ENCODE measurements at regions not wholly inside any gene's neighbourhood (a gene's known extent, or its start where the extent isn't known, plus 50 kb on each side); places are given as distances from the start of the nearest gene placed in this dataset.
"Not testable (repeated sequence)": the region's sequence is repeated elsewhere in the genome, so short reads cannot be mapped to it uniquely, and the experiment has no call there.

DNA sequence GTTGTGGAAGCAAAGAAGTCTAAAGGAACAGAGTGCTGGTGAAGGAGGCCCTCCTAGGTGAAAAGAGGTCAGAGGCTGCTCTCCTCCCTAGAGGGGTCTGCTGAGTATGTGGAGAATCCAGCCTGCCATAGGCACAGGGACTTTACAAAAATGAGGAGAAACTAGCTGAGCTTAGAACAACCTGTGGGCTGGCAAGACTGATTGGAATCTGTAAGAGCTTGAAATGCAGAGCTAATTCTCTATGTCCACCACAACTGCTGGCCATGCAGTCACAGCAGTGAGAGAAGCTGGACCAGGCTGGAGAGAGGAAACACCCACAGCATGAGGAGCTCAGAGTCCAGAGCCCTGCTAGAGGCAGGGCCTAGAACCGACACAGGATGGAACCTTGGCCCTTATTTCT lies 251.0 kb upstream of the MGAT5 start:
- no peak for TF ChIP-seq POLR2A (IDR thresholded peaks at IDR 0.05)
- TF ChIP-seq, protein P1, sequence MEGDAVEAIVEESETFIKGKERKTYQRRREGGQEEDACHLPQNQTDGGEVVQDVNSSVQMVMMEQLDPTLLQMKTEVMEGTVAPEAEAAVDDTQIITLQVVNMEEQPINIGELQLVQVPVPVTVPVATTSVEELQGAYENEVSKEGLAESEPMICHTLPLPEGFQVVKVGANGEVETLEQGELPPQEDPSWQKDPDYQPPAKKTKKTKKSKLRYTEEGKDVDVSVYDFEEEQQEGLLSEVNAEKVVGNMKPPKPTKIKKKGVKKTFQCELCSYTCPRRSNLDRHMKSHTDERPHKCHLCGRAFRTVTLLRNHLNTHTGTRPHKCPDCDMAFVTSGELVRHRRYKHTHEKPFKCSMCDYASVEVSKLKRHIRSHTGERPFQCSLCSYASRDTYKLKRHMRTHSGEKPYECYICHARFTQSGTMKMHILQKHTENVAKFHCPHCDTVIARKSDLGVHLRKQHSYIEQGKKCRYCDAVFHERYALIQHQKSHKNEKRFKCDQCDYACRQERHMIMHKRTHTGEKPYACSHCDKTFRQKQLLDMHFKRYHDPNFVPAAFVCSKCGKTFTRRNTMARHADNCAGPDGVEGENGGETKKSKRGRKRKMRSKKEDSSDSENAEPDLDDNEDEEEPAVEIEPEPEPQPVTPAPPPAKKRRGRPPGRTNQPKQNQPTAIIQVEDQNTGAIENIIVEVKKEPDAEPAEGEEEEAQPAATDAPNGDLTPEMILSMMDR (IDR thresholded peaks at IDR 0.05), result no peak
- TF ChIP-seq EP300 (IDR thresholded peaks at IDR 0.05), result no peak
- TF ChIP-seq POLR2AphosphoS5 (IDR thresholded peaks at IDR 0.05), result no peak
- no peaks in the 10 kb centered on the region for H3K27me3 ChIP-seq
- DNase-seq, result no peak
- no peaks in the 10 kb centered on the region for H3K36me3 ChIP-seq
- no peak overlapping the region for H3K27ac ChIP-seq
- peaks cover 0 to 1% (median 0%) of the 10 kb centered on the region in 4 donors for H3K9me3 ChIP-seq
- no peak overlapping the region for H3K4me3 ChIP-seq
- WGBS, 2 donors, result 0 to 3% methylated on average over 1 of the region's 1 CpG
- no peaks in the 10 kb centered on the region for H3K4me1 ChIP-seq
- intact Hi-C loops (cut with DNase I), result no loop called here

DNA sequence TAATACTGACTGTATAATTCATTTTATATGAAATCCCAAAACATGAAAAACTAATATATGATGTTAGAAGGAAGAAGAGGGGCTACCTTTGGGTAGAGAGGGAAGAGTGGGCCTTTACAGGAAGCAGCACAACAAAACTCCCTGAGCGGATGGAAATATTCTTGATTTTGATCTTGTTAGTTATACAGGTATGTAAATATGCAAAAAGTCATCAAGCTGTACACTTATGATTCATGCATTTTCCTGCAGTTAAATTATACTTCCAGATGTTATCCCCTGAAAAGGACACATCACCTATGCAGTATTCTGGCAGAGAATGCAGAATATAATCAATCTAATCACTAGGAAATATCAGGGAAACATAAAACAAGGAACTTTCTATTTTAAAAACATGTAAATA lies 249.4 kb upstream of the MGAT5 start:
- H3K27me3 ChIP-seq, result no peaks in the 10 kb centered on the region
- no peaks in the 10 kb centered on the region for H3K36me3 ChIP-seq
- no peak for DNase-seq
- no peaks in the 10 kb centered on the region for H3K4me1 ChIP-seq
- no peak overlapping the region for H3K27ac ChIP-seq
- intact Hi-C loops (cut with DNase I), result no loop called here
- 94 to 98% methylated on average over 1 of the region's 1 CpG for WGBS, 2 donors
- no peak overlapping the region for H3K4me3 ChIP-seq
- H3K9me3 ChIP-seq, result peaks cover 0 to 1% (median 0%) of the 10 kb centered on the region in 4 donors
- TF ChIP-seq, protein P1 (IDR thresholded peaks at IDR 0.05), result no peak
- no peak for TF ChIP-seq POLR2AphosphoS5 (IDR thresholded peaks at IDR 0.05)

DNA sequence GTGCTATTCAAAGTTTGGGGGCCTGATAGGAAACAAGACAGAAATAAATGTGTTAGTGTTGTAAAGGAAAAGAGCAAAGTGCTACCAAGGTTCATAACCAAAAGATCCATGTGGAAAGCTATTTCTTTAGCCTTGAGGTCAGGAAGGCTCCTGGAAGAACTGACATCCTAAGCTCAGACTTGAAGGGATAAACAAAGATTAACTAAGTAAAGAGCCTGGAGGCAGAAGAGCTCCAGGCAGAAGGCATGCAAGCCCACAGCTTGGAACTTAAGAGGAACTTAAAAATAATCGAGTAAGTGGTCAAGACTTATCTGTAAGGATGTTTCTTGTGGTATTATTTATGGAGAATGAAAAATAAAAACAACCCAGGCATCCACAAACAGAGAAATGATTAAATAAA lies 245.0 kb upstream of the MGAT5 start:
- Histone ChIP-seq H3K4me1 (no peaks in the 10 kb centered on the region), H3K4me3 (no peak overlapping the region), H3K27ac (no peak overlapping the region), H3K36me3 (no peaks in the 10 kb centered on the region), H3K27me3 (no peaks in the 10 kb centered on the region), H3K9me3 (peaks cover 0 to 1% (median 0%) of the 10 kb centered on the region in 4 donors)
- no peak for DNase-seq
- WGBS, 2 donors, result 48 to 51% methylated on average over 1 of the region's 1 CpG
- intact Hi-C loops (cut with DNase I), result no loop called here
- TF ChIP-seq EP300 (IDR thresholded peaks at IDR 0.05) (no peak), POLR2A (IDR thresholded peaks at IDR 0.05) (no peak), POLR2AphosphoS5 (IDR thresholded peaks at IDR 0.05) (no peak)
- TF ChIP-seq, protein P1 (IDR thresholded peaks at IDR 0.05), result no peak

DNA sequence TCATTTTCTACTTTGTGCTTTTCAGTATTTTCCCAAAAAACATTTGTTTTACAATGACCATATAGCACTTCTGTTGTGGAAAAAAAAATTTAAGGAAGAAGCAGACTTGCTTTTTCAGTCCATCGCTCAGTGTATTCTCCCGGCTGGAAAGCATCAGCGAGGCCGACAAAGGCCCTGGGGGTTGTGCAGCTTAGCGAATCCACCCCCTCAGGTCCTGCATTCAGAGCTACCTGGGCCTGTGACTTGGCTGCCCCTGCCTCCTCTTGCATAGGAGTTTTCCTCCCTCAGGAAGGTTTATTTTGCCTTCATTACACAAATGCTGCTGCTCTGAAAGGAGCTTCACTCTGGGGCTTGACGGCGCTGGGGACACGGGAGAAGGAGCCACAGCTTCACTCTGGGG lies 244.4 kb upstream of the MGAT5 start:
- WGBS, 2 donors, result 91 to 94% methylated on average over 8 of the region's 8 CpGs

DNA sequence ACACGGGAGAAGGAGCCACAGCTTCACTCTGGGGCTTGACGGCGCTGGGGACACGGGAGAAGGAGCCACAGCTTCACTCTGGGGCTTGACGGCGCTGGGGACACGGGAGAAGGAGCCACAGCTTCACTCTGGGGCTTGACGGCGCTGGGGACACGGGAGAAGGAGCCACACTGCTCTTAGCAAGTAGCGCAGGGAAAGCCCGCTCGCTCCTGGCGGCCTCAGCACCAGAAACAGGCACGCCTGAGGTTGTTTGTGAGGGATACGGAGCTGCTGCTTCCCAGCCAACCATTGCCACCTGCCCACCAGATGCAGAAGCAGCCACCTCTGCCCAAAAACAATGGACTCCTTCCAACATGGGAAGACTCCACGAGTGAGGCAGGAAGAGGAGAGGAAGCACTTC lies 244.0 kb upstream of the MGAT5 start:
- H3K27ac ChIP-seq; intact Hi-C loops (cut with DNase I); H3K9me3 ChIP-seq; H3K27me3 ChIP-seq; DNase-seq; H3K4me1 ChIP-seq; H3K36me3 ChIP-seq; H3K4me3 ChIP-seq: not testable (repeated sequence)
- 86 to 87% methylated on average over 11 to 13 of the region's 17 CpGs for WGBS, 2 donors

More for the DNA sequence above, 244.4 kb upstream of the MGAT5 start:
- H3K4me3 ChIP-seq, result no peak overlapping the region
- H3K9me3 ChIP-seq, result peaks cover 0 to 1% (median 0%) of the 10 kb centered on the region in 4 donors
- no peaks in the 10 kb centered on the region for H3K27me3 ChIP-seq
- no peaks in the 10 kb centered on the region for H3K36me3 ChIP-seq
- H3K4me1 ChIP-seq, result no peaks in the 10 kb centered on the region
- no peak for DNase-seq
- TF ChIP-seq, protein P1 (IDR thresholded peaks at IDR 0.05), result no peak
- no peak for TF ChIP-seq POLR2AphosphoS5 (IDR thresholded peaks at IDR 0.05)
- TF ChIP-seq POLR2A (IDR thresholded peaks at IDR 0.05), result no peak
- no peak for TF ChIP-seq EP300 (IDR thresholded peaks at IDR 0.05)
- intact Hi-C loops (cut with DNase I), result no loop called here
- H3K27ac ChIP-seq, result no peak overlapping the region
